ENCODE measurements at regions not wholly inside any gene's neighbourhood (a gene's known extent, or its start where the extent isn't known, plus 50 kb on each side); places are given as distances from the start of the nearest gene placed in this dataset.

- H3K27me3 ChIP-seq (ENCODE audit: low read depth): no peaks in the 10 kb centered on the region
- DNase-seq (ENCODE audit: low spot score in 2 of 2): no peak
- in situ Hi-C loops (cut with MboI; ENCODE audit: low sequenced_read_pairs): no loop called here
- H3K4me1 ChIP-seq: no peaks in the 10 kb centered on the region
- H3K36me3 ChIP-seq (replicated peaks): no peaks in the 10 kb centered on the region
- no peaks in the 10 kb centered on the region for H3K9me3 ChIP-seq
- H3K4me3 ChIP-seq: no peak overlapping the region
Observed at GRCh38 chr6:141657812-141658211, 474.9 kb upstream of the GJE1 start.

- H3K36me3 ChIP-seq (replicated peaks): no peaks in the 10 kb centered on the region
- no peak for DNase-seq (ENCODE audit: low spot score in 2 of 2)
- H3K4me1 ChIP-seq: no peaks in the 10 kb centered on the region
- H3K27me3 ChIP-seq (ENCODE audit: low read depth): no peaks in the 10 kb centered on the region
- H3K9me3 ChIP-seq: no peaks in the 10 kb centered on the region
- no peak overlapping the region for H3K4me3 ChIP-seq
- in situ Hi-C loops (cut with MboI; ENCODE audit: low sequenced_read_pairs): no loop called here
Observed at GRCh38 chr6:141653590-141653989, 479.1 kb upstream of the GJE1 start.

GRCh38 chr6:141641951-141642350 lies 490.8 kb upstream of the GJE1 start:
- in situ Hi-C loops (cut with MboI; ENCODE audit: low sequenced_read_pairs): no loop called here
- Histone ChIP-seq H3K4me3 (no peak overlapping the region), H3K9me3 (no peaks in the 10 kb centered on the region), H3K4me1 (no peaks in the 10 kb centered on the region), H3K27me3 (ENCODE audit: low read depth) (no peaks in the 10 kb centered on the region), H3K36me3 (replicated peaks) (no peaks in the 10 kb centered on the region)
- no peak for DNase-seq (ENCODE audit: low spot score in 2 of 2)

GRCh38 chr6:141641406-141641805 lies 491.3 kb upstream of the GJE1 start:
- no peak overlapping the region for H3K4me3 ChIP-seq
- H3K9me3 ChIP-seq: no peaks in the 10 kb centered on the region
- DNase-seq (ENCODE audit: low spot score in 2 of 2): no peak
- in situ Hi-C loops (cut with MboI; ENCODE audit: low sequenced_read_pairs): no loop called here
- H3K27me3 ChIP-seq (ENCODE audit: low read depth): no peaks in the 10 kb centered on the region
- no peaks in the 10 kb centered on the region for H3K36me3 ChIP-seq (replicated peaks)
- H3K4me1 ChIP-seq: no peaks in the 10 kb centered on the region

DNA sequence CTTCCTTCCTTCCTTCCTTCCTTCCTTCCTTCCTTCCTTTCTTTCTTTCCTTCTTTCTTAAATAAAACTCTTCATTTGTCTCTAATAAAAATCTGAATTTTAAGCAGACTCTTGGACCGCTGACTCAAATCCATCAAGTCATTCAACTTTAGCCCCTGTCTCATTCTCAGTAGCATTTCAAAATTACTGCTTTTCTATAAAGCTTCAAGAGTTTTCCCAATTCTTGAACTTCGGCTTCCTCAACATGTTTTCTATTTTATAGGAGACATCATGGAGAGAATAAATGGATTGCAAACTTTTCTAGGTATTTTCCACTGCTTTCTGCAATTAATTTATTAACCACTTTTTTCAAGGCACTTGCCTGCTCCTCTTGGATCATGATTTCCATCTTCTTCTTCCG lies 497.1 kb upstream of the GJE1 start:
- Histone ChIP-seq H3K27me3 (ENCODE audit: low read depth) (no peaks in the 10 kb centered on the region), H3K36me3 (replicated peaks) (no peaks in the 10 kb centered on the region), H3K9me3 (no peaks in the 10 kb centered on the region), H3K4me3 (no peak overlapping the region), H3K4me1 (no peaks in the 10 kb centered on the region)
- in situ Hi-C loops (cut with MboI; ENCODE audit: low sequenced_read_pairs): no loop called here
- DNase-seq (ENCODE audit: low spot score in 2 of 2): no peak

DNA sequence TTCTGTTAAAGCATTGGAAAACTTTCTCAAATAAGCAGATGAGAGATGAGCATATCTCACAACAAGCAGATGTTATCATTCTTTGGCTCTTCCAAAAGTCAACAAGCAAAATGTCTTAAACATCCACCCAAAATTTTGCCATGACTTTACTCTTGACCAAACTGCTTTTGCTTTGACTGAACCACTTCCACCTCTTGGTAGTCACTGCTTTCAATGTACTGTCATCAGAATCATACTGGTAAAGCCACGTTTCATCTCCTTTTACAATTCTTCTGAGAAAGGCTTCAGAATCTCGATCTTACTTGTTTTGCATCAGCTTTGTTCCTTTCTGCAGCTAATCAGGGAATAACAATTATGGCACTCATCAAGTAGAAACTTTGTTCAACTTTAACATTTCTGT lies 498.5 kb upstream of the GJE1 start:
- Histone ChIP-seq H3K4me3 (no peak overlapping the region), H3K36me3 (replicated peaks) (no peaks in the 10 kb centered on the region), H3K9me3 (no peaks in the 10 kb centered on the region), H3K4me1 (no peaks in the 10 kb centered on the region), H3K27me3 (ENCODE audit: low read depth) (no peaks in the 10 kb centered on the region)
- in situ Hi-C loops (cut with MboI; ENCODE audit: low sequenced_read_pairs): no loop called here
- DNase-seq (ENCODE audit: low spot score in 2 of 2): no peak

- in situ Hi-C loops (cut with MboI; ENCODE audit: low sequenced_read_pairs): no loop called here
- no peak overlapping the region for H3K4me3 ChIP-seq
- H3K9me3 ChIP-seq: no peaks in the 10 kb centered on the region
- no peaks in the 10 kb centered on the region for H3K4me1 ChIP-seq
- no peak for DNase-seq (ENCODE audit: low spot score in 2 of 2)
- no peaks in the 10 kb centered on the region for H3K27me3 ChIP-seq (ENCODE audit: low read depth)
- no peaks in the 10 kb centered on the region for H3K36me3 ChIP-seq (replicated peaks)
Observed at GRCh38 chr6:141624301-141624700, 508.4 kb upstream of the GJE1 start.

GRCh38 chr6:141618180-141618581 lies 514.5 kb upstream of the GJE1 start:
- Histone ChIP-seq H3K9me3 (no peaks in the 10 kb centered on the region), H3K27me3 (ENCODE audit: low read depth) (no peaks in the 10 kb centered on the region), H3K4me3 (no peak overlapping the region), H3K36me3 (replicated peaks) (no peaks in the 10 kb centered on the region), H3K4me1 (no peaks in the 10 kb centered on the region)
- DNase-seq (ENCODE audit: low spot score in 2 of 2): no peak
- in situ Hi-C loops (cut with MboI; ENCODE audit: low sequenced_read_pairs): no loop called here

- DNase-seq (ENCODE audit: low spot score in 2 of 2): no peak
- no peaks in the 10 kb centered on the region for H3K4me1 ChIP-seq
- in situ Hi-C loops (cut with MboI; ENCODE audit: low sequenced_read_pairs): no loop called here
- no peaks in the 10 kb centered on the region for H3K36me3 ChIP-seq (replicated peaks)
- H3K4me3 ChIP-seq: no peak overlapping the region
- H3K27me3 ChIP-seq (ENCODE audit: low read depth): no peaks in the 10 kb centered on the region
- H3K9me3 ChIP-seq: no peaks in the 10 kb centered on the region
Observed at GRCh38 chr6:141610741-141611140, 522.0 kb upstream of the GJE1 start.

DNA sequence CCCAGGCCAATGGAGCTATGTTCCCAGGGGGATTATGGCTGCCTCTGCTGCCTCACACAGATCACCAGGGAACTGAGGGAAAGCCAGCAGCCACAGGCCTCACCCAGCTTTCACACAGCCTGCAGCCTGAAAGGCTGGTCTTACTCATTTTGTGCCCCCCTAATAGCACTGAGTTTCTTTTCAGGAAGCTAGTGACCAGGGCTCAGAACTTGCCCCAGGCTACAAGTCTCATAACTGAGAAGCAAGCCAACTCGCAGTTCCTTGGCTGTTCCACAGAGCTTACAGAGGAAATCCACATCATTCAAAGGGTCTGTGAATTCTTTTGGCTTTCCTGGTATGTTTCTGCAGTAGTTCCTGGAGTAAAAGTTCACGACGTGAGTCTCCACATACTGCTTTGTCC lies 524.8 kb upstream of the GJE1 start:
- H3K4me3 ChIP-seq: no peak overlapping the region
- in situ Hi-C loops (cut with MboI; ENCODE audit: low sequenced_read_pairs): no loop called here
- H3K36me3 ChIP-seq (replicated peaks): no peaks in the 10 kb centered on the region
- no peak for DNase-seq (ENCODE audit: low spot score in 2 of 2)
- H3K4me1 ChIP-seq: no peaks in the 10 kb centered on the region
- no peaks in the 10 kb centered on the region for H3K9me3 ChIP-seq
- no peaks in the 10 kb centered on the region for H3K27me3 ChIP-seq (ENCODE audit: low read depth)

- in situ Hi-C loops (cut with MboI; ENCODE audit: low sequenced_read_pairs): no loop called here
- H3K27me3 ChIP-seq (ENCODE audit: low read depth): no peaks in the 10 kb centered on the region
- H3K9me3 ChIP-seq: no peaks in the 10 kb centered on the region
- H3K4me3 ChIP-seq: no peak overlapping the region
- no peak for DNase-seq (ENCODE audit: low spot score in 2 of 2)
- H3K36me3 ChIP-seq (replicated peaks): no peaks in the 10 kb centered on the region
- H3K4me1 ChIP-seq: no peaks in the 10 kb centered on the region
Observed at GRCh38 chr6:141598487-141598886, 534.2 kb upstream of the GJE1 start.

DNA sequence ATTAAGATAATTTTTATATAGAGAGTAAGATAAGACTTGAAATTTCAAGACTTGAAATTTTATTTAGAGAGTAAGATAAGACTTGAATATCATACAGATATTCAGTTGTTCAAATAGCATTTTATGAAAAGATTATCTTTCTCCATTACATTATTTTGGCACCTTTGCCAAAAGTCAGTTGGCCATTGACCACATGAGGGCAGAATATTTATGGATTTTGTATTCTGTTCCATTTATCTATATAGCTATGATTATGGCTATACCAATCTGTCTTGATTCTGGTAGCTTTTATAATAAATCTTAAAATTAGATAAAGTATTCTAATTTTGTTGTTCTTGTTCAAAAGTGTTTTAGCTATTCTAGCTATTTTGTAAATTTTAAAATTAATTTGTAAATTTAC lies 537.9 kb upstream of the GJE1 start:
- Histone ChIP-seq H3K9me3 (no peaks in the 10 kb centered on the region), H3K36me3 (replicated peaks) (no peaks in the 10 kb centered on the region), H3K4me3 (no peak overlapping the region), H3K4me1 (no peaks in the 10 kb centered on the region), H3K27me3 (ENCODE audit: low read depth) (no peaks in the 10 kb centered on the region)
- in situ Hi-C loops (cut with MboI; ENCODE audit: low sequenced_read_pairs): no loop called here
- no peak for DNase-seq (ENCODE audit: low spot score in 2 of 2)

GRCh38 chr6:141593311-141593710 lies 539.4 kb upstream of the GJE1 start:
- no peak overlapping the region for H3K4me3 ChIP-seq
- H3K9me3 ChIP-seq: no peaks in the 10 kb centered on the region
- no peaks in the 10 kb centered on the region for H3K27me3 ChIP-seq (ENCODE audit: low read depth)
- DNase-seq (ENCODE audit: low spot score in 2 of 2): no peak
- in situ Hi-C loops (cut with MboI; ENCODE audit: low sequenced_read_pairs): no loop called here
- no peaks in the 10 kb centered on the region for H3K4me1 ChIP-seq
- H3K36me3 ChIP-seq (replicated peaks): no peaks in the 10 kb centered on the region

DNA sequence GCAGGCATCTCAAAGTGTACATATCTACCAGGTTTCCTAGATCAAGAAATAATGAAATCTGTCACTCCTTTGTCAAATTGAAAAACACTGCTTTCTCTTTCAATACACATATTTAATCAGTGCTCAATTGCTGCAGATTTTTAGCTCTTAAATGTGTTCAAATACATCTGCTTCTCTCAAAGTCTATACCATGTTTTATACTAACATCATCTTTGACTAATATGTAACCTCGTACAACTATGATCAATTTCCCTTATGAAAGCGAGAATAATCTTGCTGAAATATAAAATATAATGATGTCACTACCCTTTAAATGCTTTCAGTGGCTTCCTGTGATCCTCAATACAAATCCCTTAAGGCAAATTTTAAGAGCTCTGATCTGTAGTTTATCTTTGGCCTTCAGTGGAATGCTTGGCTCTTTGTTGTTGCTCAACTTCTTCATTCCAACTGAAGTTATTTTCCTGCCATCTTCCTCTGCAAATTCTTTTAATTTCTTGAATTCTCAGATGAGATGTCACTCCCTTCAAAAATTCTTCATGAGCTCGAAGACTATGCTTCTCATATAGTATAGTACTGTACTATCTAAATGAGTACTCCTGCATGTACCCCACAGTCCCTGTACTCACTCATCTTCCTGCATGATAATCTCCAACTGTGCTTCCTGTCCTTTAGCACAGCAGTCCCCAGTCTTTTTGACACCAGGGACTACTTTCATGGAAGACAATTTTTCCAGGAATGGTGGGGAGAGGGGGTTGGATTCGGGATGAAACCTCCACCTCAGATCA lies 545.1 kb upstream of the GJE1 start:
- Histone ChIP-seq H3K36me3 (replicated peaks) (no peaks in the 10 kb centered on the region), H3K4me3 (no peak overlapping the region), H3K4me1 (no peaks in the 10 kb centered on the region), H3K9me3 (no peaks in the 10 kb centered on the region), H3K27me3 (ENCODE audit: low read depth) (no peaks in the 10 kb centered on the region)
- in situ Hi-C loops (cut with MboI; ENCODE audit: low sequenced_read_pairs): no loop called here
- no peak for DNase-seq (ENCODE audit: low spot score in 2 of 2)

DNA sequence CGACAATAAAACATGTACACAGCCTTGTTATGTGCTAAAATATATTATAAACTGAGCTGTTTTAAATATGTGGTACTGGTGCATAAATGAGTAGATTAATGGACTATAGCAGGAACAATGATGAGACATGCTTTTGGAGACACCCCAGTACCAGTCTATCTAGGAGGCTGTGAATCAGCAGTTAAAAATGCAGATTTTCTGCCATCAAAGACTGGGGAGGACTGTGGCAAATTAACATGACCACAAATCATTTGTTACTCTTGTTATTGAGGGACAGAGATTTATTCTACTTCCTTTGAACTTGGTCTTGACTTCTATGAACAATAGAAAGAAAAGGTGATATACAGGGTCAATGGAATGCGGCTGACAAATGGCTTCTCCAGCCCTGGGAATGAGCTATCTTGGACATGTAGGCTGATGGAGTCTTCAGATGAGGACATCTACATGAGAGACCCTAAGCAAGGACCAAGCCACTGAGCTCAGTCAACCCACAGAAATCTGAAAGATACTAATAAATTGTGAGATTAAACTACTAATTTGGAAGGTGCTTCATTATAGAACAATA lies 551.7 kb upstream of the GJE1 start:
- Histone ChIP-seq H3K9me3 (no peaks in the 10 kb centered on the region), H3K27me3 (ENCODE audit: low read depth) (no peaks in the 10 kb centered on the region), H3K4me1 (no peaks in the 10 kb centered on the region), H3K4me3 (no peak overlapping the region), H3K36me3 (replicated peaks) (no peaks in the 10 kb centered on the region)
- in situ Hi-C loops (cut with MboI; ENCODE audit: low sequenced_read_pairs): no loop called here
- no peak for DNase-seq (ENCODE audit: low spot score in 2 of 2)
